ENCODE measurements at regions not wholly inside any gene's neighbourhood (a gene's known extent, or its start where the extent isn't known, plus 50 kb on each side); places are given as distances from the start of the nearest gene placed in this dataset.

- no peak overlapping the region for H3K4me3 Mint-ChIP-seq (ENCODE audit: unreplicated experiment)
- H3K9me3 ChIP-seq (ENCODE audit: insufficient read depth, low read depth, low read length): peaks cover 32% of the 10 kb centered on the region
- no peak overlapping the region for H3K27ac ChIP-seq (ENCODE audit: low read depth, low read length)
- H3K27me3 Mint-ChIP-seq (ENCODE audit: low read depth, unreplicated experiment): no peaks in the 10 kb centered on the region
- no peak overlapping the region for H3K27ac Mint-ChIP-seq (ENCODE audit: unreplicated experiment)
- peaks cover 40% of the 10 kb centered on the region for H3K36me3 Mint-ChIP-seq (ENCODE audit: low read depth, unreplicated experiment)
- DNase-seq (ENCODE audit: low read depth) (no peak), FAIRE-seq (no peak)
- H3K4me2 ChIP-seq (ENCODE audit: low read length): no peak overlapping the region
- peaks cover 15% of the 10 kb centered on the region for H3K9me3 Mint-ChIP-seq (ENCODE audit: unreplicated experiment)
- H4K20me1 ChIP-seq (ENCODE audit: insufficient read depth, low read length): peaks cover 33% of the 10 kb centered on the region
- H3K9ac ChIP-seq (ENCODE audit: low read length): no peak overlapping the region
- peaks cover 6% of the 10 kb centered on the region for H3K4me1 Mint-ChIP-seq (ENCODE audit: low read depth, unreplicated experiment)
- H3K4me3 ChIP-seq (ENCODE audit: insufficient read depth, low read depth, low read length): no peak overlapping the region
- no peaks in the 10 kb centered on the region for H3K27me3 ChIP-seq (ENCODE audit: insufficient read depth, low read length)
- H3K36me3 ChIP-seq (ENCODE audit: insufficient read depth, low read length): peaks cover 24% of the 10 kb centered on the region
- H2AFZ ChIP-seq (ENCODE audit: low read depth, low read length): no peak overlapping the region
- peaks cover 6% of the 10 kb centered on the region for H3K79me2 ChIP-seq (ENCODE audit: insufficient read depth, low read length)
- H3K4me1 ChIP-seq (ENCODE audit: insufficient read depth, low read length): peaks cover 4% of the 10 kb centered on the region
- TF ChIP-seq EZH2 (IDR thresholded peaks at IDR 0.05; ENCODE audit: insufficient read depth, low read length): no peak
- TF ChIP-seq, protein P1, sequence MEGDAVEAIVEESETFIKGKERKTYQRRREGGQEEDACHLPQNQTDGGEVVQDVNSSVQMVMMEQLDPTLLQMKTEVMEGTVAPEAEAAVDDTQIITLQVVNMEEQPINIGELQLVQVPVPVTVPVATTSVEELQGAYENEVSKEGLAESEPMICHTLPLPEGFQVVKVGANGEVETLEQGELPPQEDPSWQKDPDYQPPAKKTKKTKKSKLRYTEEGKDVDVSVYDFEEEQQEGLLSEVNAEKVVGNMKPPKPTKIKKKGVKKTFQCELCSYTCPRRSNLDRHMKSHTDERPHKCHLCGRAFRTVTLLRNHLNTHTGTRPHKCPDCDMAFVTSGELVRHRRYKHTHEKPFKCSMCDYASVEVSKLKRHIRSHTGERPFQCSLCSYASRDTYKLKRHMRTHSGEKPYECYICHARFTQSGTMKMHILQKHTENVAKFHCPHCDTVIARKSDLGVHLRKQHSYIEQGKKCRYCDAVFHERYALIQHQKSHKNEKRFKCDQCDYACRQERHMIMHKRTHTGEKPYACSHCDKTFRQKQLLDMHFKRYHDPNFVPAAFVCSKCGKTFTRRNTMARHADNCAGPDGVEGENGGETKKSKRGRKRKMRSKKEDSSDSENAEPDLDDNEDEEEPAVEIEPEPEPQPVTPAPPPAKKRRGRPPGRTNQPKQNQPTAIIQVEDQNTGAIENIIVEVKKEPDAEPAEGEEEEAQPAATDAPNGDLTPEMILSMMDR (IDR thresholded peaks at IDR 0.05; ENCODE audit: insufficient read depth, low read depth, low read length): no peak
These were observed 134.8 kb downstream of the SNRPN start for GRCh38 chr15:25089577-25089976.

DNA sequence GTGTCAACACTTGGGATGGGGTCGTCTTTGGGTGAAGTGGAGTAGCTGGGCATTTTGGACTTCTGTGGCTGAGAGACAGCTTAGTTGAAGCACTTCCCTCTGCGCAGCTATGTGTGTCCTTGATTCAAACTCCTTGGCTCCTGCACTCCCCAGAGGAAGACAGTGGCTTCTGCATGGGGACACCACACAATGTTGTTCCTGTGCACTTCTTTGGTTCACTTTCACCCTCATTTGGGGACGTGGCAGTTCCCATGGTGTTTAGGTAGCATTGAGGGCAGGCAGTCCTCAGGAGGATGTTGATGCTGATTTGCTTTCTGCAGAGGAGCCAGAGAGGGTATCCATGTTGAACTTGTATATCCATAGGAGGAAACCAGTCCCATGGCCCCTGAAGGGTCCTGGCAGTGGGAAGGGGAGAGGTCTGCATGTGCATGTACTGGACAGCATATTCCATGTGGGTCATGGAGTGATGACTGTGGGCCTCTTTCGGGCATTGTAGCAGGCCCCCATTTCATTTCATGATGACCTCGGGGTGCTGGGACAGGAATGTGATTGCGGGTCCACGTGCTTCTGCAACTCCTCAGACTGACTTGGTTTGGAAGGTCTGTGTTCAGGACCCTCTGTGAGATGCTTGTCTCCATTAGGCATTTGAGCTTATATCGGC is 135.4 kb downstream of the SNRPN start:
- no peak overlapping the region for H3K27ac ChIP-seq (ENCODE audit: low read depth, low read length)
- H2AFZ ChIP-seq (ENCODE audit: low read depth, low read length): no peak overlapping the region
- Mint-ChIP-seq H3K27me3 (ENCODE audit: low read depth, unreplicated experiment) (no peaks in the 10 kb centered on the region), H3K4me3 (ENCODE audit: unreplicated experiment) (no peak overlapping the region), H3K27ac (ENCODE audit: unreplicated experiment) (no peak overlapping the region), H3K4me1 (ENCODE audit: low read depth, unreplicated experiment) (peaks cover 7% of the 10 kb centered on the region), H3K36me3 (ENCODE audit: low read depth, unreplicated experiment) (peaks cover 40% of the 10 kb centered on the region), H3K9me3 (ENCODE audit: unreplicated experiment) (peaks cover 14% of the 10 kb centered on the region)
- H4K20me1 ChIP-seq (ENCODE audit: insufficient read depth, low read length): peaks cover 33% of the 10 kb centered on the region
- H3K4me3 ChIP-seq (ENCODE audit: insufficient read depth, low read depth, low read length): no peak overlapping the region
- peaks cover 4% of the 10 kb centered on the region for H3K4me1 ChIP-seq (ENCODE audit: insufficient read depth, low read length)
- peaks cover 22% of the 10 kb centered on the region for H3K36me3 ChIP-seq (ENCODE audit: insufficient read depth, low read length)
- H3K27me3 ChIP-seq (ENCODE audit: insufficient read depth, low read length): no peaks in the 10 kb centered on the region
- H3K79me2 ChIP-seq (ENCODE audit: insufficient read depth, low read length): peaks cover 4% of the 10 kb centered on the region
- H3K9me3 ChIP-seq (ENCODE audit: insufficient read depth, low read depth, low read length): peaks cover 28% of the 10 kb centered on the region
- H3K4me2 ChIP-seq (ENCODE audit: low read length): no peak overlapping the region
- FAIRE-seq (no peak), DNase-seq (ENCODE audit: low read depth) (no peak)
- no peak for TF ChIP-seq EZH2 (IDR thresholded peaks at IDR 0.05; ENCODE audit: insufficient read depth, low read length)
- TF ChIP-seq, protein P1 (IDR thresholded peaks at IDR 0.05; ENCODE audit: insufficient read depth, low read depth, low read length): no peak
- H3K9ac ChIP-seq (ENCODE audit: low read length): no peak overlapping the region

DNA sequence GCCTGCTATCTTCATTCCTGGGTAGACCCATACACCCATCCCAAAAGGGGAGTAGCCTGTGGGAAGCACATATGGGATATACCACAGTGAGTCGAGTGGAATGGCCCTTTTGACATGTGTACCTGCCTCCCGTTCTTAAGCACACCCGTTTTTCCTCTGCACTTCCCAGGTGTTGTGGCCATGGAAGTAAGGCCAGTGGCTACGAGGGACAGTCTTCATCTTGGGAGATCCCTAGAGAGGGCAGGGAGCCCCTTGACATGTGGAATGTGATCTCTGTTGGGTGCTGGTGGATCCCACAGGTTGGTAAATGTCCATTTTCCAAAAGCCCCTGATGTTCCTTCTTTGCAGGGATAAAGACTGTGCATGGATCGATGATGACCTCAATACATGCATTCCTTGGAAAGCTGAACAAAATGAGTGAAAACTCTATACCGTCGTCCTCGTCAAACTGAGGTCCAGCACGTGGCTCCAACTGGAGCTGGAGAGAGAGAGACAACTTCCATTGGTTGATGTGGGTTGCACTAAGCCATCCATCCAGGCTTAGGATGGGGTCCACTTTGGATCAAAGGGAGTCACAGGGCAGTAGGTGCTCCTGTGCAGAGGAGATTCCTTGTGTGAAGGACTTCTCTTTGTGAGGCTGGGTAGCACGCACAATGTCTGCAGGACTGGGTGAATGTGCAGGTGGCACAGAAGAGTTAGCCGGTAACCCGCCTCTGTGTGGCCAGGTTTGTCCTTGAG is 136.8 kb downstream of the SNRPN start:
- peaks cover 11% of the 10 kb centered on the region for H3K9me3 Mint-ChIP-seq (ENCODE audit: unreplicated experiment)

More for the DNA sequence above, 136.8 kb downstream of the SNRPN start:
- H3K27me3 ChIP-seq (ENCODE audit: insufficient read depth, low read length): no peaks in the 10 kb centered on the region
- H3K4me3 ChIP-seq (ENCODE audit: insufficient read depth, low read depth, low read length): no peak overlapping the region
- H3K9me3 ChIP-seq (ENCODE audit: insufficient read depth, low read depth, low read length): peaks cover 17% of the 10 kb centered on the region
- no peak for FAIRE-seq
- no peak overlapping the region for H3K27ac ChIP-seq (ENCODE audit: low read depth, low read length)
- H3K9ac ChIP-seq (ENCODE audit: low read length): no peak overlapping the region
- Mint-ChIP-seq H3K36me3 (ENCODE audit: low read depth, unreplicated experiment) (peaks cover 29% of the 10 kb centered on the region), H3K27me3 (ENCODE audit: low read depth, unreplicated experiment) (no peaks in the 10 kb centered on the region), H3K27ac (ENCODE audit: unreplicated experiment) (no peak overlapping the region), H3K4me1 (ENCODE audit: low read depth, unreplicated experiment) (peaks cover 7% of the 10 kb centered on the region), H3K4me3 (ENCODE audit: unreplicated experiment) (no peak overlapping the region)
- TF ChIP-seq EZH2 (IDR thresholded peaks at IDR 0.05; ENCODE audit: insufficient read depth, low read length): no peak
- TF ChIP-seq, protein P1 (IDR thresholded peaks at IDR 0.05; ENCODE audit: insufficient read depth, low read depth, low read length): no peak
- no peak overlapping the region for H2AFZ ChIP-seq (ENCODE audit: low read depth, low read length)
- peaks cover 27% of the 10 kb centered on the region for H4K20me1 ChIP-seq (ENCODE audit: insufficient read depth, low read length)
- no peak overlapping the region for H3K4me2 ChIP-seq (ENCODE audit: low read length)
- peaks cover 18% of the 10 kb centered on the region for H3K36me3 ChIP-seq (ENCODE audit: insufficient read depth, low read length)
- peaks cover 4% of the 10 kb centered on the region for H3K79me2 ChIP-seq (ENCODE audit: insufficient read depth, low read length)
- no peak for DNase-seq (ENCODE audit: low read depth)
- H3K4me1 ChIP-seq (ENCODE audit: insufficient read depth, low read length): peaks cover 4% of the 10 kb centered on the region

All from astrocyte (in vitro differentiated cells and primary cell).